ENCODE measurements at regions not wholly inside any gene's neighbourhood (a gene's known extent, or its start where the extent isn't known, plus 50 kb on each side); places are given as distances from the start of the nearest gene placed in this dataset.
"Not testable (repeated sequence)": the region's sequence is repeated elsewhere in the genome, so short reads cannot be mapped to it uniquely, and the experiment has no call there.

- no peak for ATAC-seq (ENCODE audit: insufficient read depth, low FRiP score)
- no peak for TF ChIP-seq CTCF (IDR thresholded peaks at IDR 0.05; ENCODE audit: control extremely low read depth, extremely low read depth)
- WGBS, 2 donors: 67 to 73% methylated on average over 1 of the region's 1 CpG
- H3K9ac ChIP-seq (ENCODE audit: insufficient read depth in 1 of 2, low read length in 2 of 2): no peak overlapping the region
- H3K9me3 ChIP-seq (ENCODE audit: control insufficient read depth in 4 of 4, insufficient read depth in 3 of 4, low read length in 3 of 4): no peaks in the 10 kb centered on the region
- H3K4me3 ChIP-seq: no peak overlapping the region
- no peaks in the 10 kb centered on the region for H3K36me3 ChIP-seq (ENCODE audit: control insufficient read depth in 4 of 4, insufficient read depth in 4 of 4, low read length in 4 of 4)
- H3K4me1 ChIP-seq (ENCODE audit: control insufficient read depth in 5 of 5, insufficient read depth in 5 of 5, low read length in 5 of 5): no peaks in the 10 kb centered on the region
- no peak overlapping the region for H3K27ac ChIP-seq (ENCODE audit: low read depth in 1 of 2, low read length in 1 of 2)
- DNase-seq: peak in 2 of 3 donors; percentile 58 to 59
- H3K27me3 ChIP-seq (ENCODE audit: control insufficient read depth in 3 of 3, insufficient read depth in 3 of 3, low read length in 2 of 3): no peaks in the 10 kb centered on the region
These were observed 742.3 kb upstream of the POU3F4 start for GRCh38 chrX:82765811-82766210.

GRCh38 chrX:82775426-82775825 is 732.7 kb upstream of the POU3F4 start:
- H3K36me3 ChIP-seq (ENCODE audit: control insufficient read depth in 4 of 4, insufficient read depth in 4 of 4, low read length in 4 of 4): no peaks in the 10 kb centered on the region
- H3K27ac ChIP-seq (ENCODE audit: low read depth in 1 of 2, low read length in 1 of 2): no peak overlapping the region
- no peak for TF ChIP-seq CTCF (IDR thresholded peaks at IDR 0.05; ENCODE audit: control extremely low read depth, extremely low read depth)
- DNase-seq: no peak
- H3K9me3 ChIP-seq (ENCODE audit: control insufficient read depth in 4 of 4, insufficient read depth in 3 of 4, low read length in 3 of 4): peaks cover 0 to 12% (median 5%) of the 10 kb centered on the region in 4 donors
- WGBS, 2 donors: 60 to 67% methylated on average over 3 of the region's 3 CpGs
- H3K4me3 ChIP-seq: no peak overlapping the region
- H3K27me3 ChIP-seq (ENCODE audit: control insufficient read depth in 3 of 3, insufficient read depth in 3 of 3, low read length in 2 of 3): no peaks in the 10 kb centered on the region
- H3K4me1 ChIP-seq (ENCODE audit: control insufficient read depth in 5 of 5, insufficient read depth in 5 of 5, low read length in 5 of 5): no peaks in the 10 kb centered on the region
- H3K9ac ChIP-seq (ENCODE audit: insufficient read depth in 1 of 2, low read length in 2 of 2): no peak overlapping the region
- ATAC-seq (ENCODE audit: insufficient read depth, low FRiP score): no peak

GRCh38 chrX:82782014-82782413 is 726.1 kb upstream of the POU3F4 start:
- no peak for ATAC-seq (ENCODE audit: insufficient read depth, low FRiP score)
- no peaks in the 10 kb centered on the region for H3K4me1 ChIP-seq (ENCODE audit: control insufficient read depth in 5 of 5, insufficient read depth in 5 of 5, low read length in 5 of 5)

GRCh38 chrX:82812902-82813301 is 695.2 kb upstream of the POU3F4 start:
- not testable (repeated sequence) for H3K9me3 ChIP-seq (ENCODE audit: control insufficient read depth in 4 of 4, insufficient read depth in 3 of 4, low read length in 3 of 4); H3K27me3 ChIP-seq (ENCODE audit: control insufficient read depth in 3 of 3, insufficient read depth in 3 of 3, low read length in 2 of 3); ATAC-seq (ENCODE audit: insufficient read depth, low FRiP score); H3K27ac ChIP-seq (ENCODE audit: low read depth in 1 of 2, low read length in 1 of 2); H3K4me1 ChIP-seq (ENCODE audit: control insufficient read depth in 5 of 5, insufficient read depth in 5 of 5, low read length in 5 of 5); H3K9ac ChIP-seq (ENCODE audit: insufficient read depth in 1 of 2, low read length in 2 of 2); DNase-seq; H3K36me3 ChIP-seq (ENCODE audit: control insufficient read depth in 4 of 4, insufficient read depth in 4 of 4, low read length in 4 of 4); H3K4me3 ChIP-seq
- WGBS, 2 donors: 78 to 85% methylated on average over 5 of the region's 5 CpGs

More at GRCh38 chrX:82782014-82782413, 726.1 kb upstream of the POU3F4 start:
- H3K4me3 ChIP-seq: no peak overlapping the region
- no peaks in the 10 kb centered on the region for H3K27me3 ChIP-seq (ENCODE audit: control insufficient read depth in 3 of 3, insufficient read depth in 3 of 3, low read length in 2 of 3)
- 68 to 77% methylated on average over 4 of the region's 4 CpGs for WGBS, 2 donors
- no peak for TF ChIP-seq CTCF (IDR thresholded peaks at IDR 0.05; ENCODE audit: control extremely low read depth, extremely low read depth)
- H3K9ac ChIP-seq (ENCODE audit: insufficient read depth in 1 of 2, low read length in 2 of 2): no peak overlapping the region
- H3K9me3 ChIP-seq (ENCODE audit: control insufficient read depth in 4 of 4, insufficient read depth in 3 of 4, low read length in 3 of 4): peaks cover 0 to 6% (median 2%) of the 10 kb centered on the region in 4 donors
- no peak overlapping the region for H3K27ac ChIP-seq (ENCODE audit: low read depth in 1 of 2, low read length in 1 of 2)
- no peak for DNase-seq
- no peaks in the 10 kb centered on the region for H3K36me3 ChIP-seq (ENCODE audit: control insufficient read depth in 4 of 4, insufficient read depth in 4 of 4, low read length in 4 of 4)
